H1 (cell line): ENCODE measurements at regions not wholly inside any gene's neighbourhood (a gene's known extent, or its start where the extent isn't known, plus 50 kb on each side); places are given as distances from the start of the nearest gene placed in this dataset.

Experiments used
- CTCF ChIA-PET: fragments of 300-600 bp; sonication (Branson Sonifier 250); formaldehyde crosslinking; loops from one replicate; lab custom pipeline; 2021; ENCODE audit not compliant: partially characterized antibody; lab: Charles Lee
- POLR2A ChIA-PET: fragments of 300-600 bp; sonication (Branson Sonifier 250); formaldehyde crosslinking; loops from one replicate; lab custom pipeline; 2021; ENCODE audit warnings: inconsistent platforms; ENCODE audit not compliant: partially characterized antibody; lab: Charles Lee
- DNase-seq, 2 experiments: peaks; one replicate each; pipeline versions ENCODE4 v3.0.0 to v3.0.0-alpha.2; 2010 to 2022; ENCODE audit warnings: low spot score in 2 of 2, low read depth in 1 of 2, mixed read lengths in 1 of 2
- FAIRE-seq: peaks from 2 replicates; lab custom pipeline; 2011; peaks lifted over from hg19 to GRCh38; lab: Jason Lieb, UNC
- H2AFZ ChIP-seq: 2 replicates; pipeline ENCODE4 v1.8.1; 2012; ENCODE audit warnings: low read length, inconsistent platforms
- H2AK5ac ChIP-seq: 2 replicates; pipeline ENCODE4 v1.6.1; 2013; ENCODE audit warnings: low read depth, low read length
- H2BK120ac ChIP-seq: replicated peaks from 2 replicates; pipeline ENCODE3; 2013; ENCODE audit warnings: low read depth, low read length, inconsistent platforms
- H2BK12ac ChIP-seq: 2 replicates; pipeline ENCODE4 v1.6.1; 2013; ENCODE audit warnings: low read depth, low read length
- H2BK15ac ChIP-seq: 2 replicates; pipeline ENCODE4 v1.6.1; 2013; ENCODE audit warnings: low read length
- H2BK20ac ChIP-seq: 2 replicates; pipeline ENCODE4 v1.6.1; 2013; ENCODE audit warnings: low read length
- H2BK5ac ChIP-seq: 2 replicates; pipeline ENCODE4 v1.6.1; 2013; ENCODE audit warnings: low read depth, low read length
- H3K14ac ChIP-seq: 2 replicates; pipeline ENCODE4 v1.6.1; 2013; ENCODE audit warnings: inconsistent platforms; ENCODE audit not compliant: insufficient read length
- H3K18ac ChIP-seq: 2 replicates; pipeline ENCODE4 v1.6.1; 2013; ENCODE audit warnings: low read length; ENCODE audit errors: extremely low read depth
- H3K23ac ChIP-seq: 2 replicates; pipeline ENCODE4 v1.6.1; 2013; ENCODE audit warnings: inconsistent platforms; ENCODE audit not compliant: insufficient read length
- H3K23me2 ChIP-seq: 2 replicates; pipeline ENCODE4 v1.6.1; 2013; ENCODE audit warnings: low read depth, low read length
- H3K27ac ChIP-seq: 2 replicates; pipeline ENCODE4 v1.6.1; 2011; ENCODE audit warnings: low read depth, low read length, inconsistent platforms
- H3K27me3 ChIP-seq, 4 experiments: replicated peaks in 1 of 4; 1 replicate in 1 of 4; 2 replicates in 3 of 4; pipeline versions ENCODE4 v1.6.1 to v1.8.1; 2011 to 2013; ENCODE audit warnings: low read length in 3 of 4, mild to moderate bottlenecking in 3 of 4, inconsistent platforms in 2 of 4, mixed read lengths in 2 of 4, moderate library complexity in 1 of 4; ENCODE audit not compliant: control insufficient read depth in 3 of 4, insufficient read depth in 3 of 4; ENCODE audit errors: extremely low read depth in 1 of 4
- H3K36me3 ChIP-seq, 4 experiments: 2 replicates each; pipeline versions ENCODE4 v1.6.1 to v1.8.1; 2011 to 2013; ENCODE audit warnings: mild to moderate bottlenecking in 4 of 4, low read length in 3 of 4, moderate library complexity in 2 of 4, control low read depth in 1 of 4, inconsistent platforms in 1 of 4; ENCODE audit not compliant: insufficient read depth in 4 of 4, control insufficient read depth in 2 of 4
- H3K4ac ChIP-seq: replicated peaks from 2 replicates; pipeline ENCODE3; 2013; ENCODE audit warnings: low read length, low read depth, mixed read lengths, inconsistent platforms; ENCODE audit not compliant: insufficient read length
- H3K4me1 ChIP-seq, 4 experiments: replicated peaks in 1 of 4; 1 replicate in 1 of 4; 2 replicates in 3 of 4; pipeline versions ENCODE4 v1.6.1 to v1.8.1; 2011 to 2013; ENCODE audit warnings: low read length in 3 of 4, inconsistent platforms in 2 of 4, mixed read lengths in 1 of 4; ENCODE audit not compliant: insufficient read depth in 4 of 4, control insufficient read depth in 3 of 4
- H3K4me2 ChIP-seq, 2 experiments: 2 replicates each; pipeline versions ENCODE4 v1.6.1 to v1.8.1; 2011 to 2013; ENCODE audit warnings: low read depth in 2 of 2, low read length in 2 of 2, control low read depth in 1 of 2, inconsistent platforms in 1 of 2, mild to moderate bottlenecking in 1 of 2; ENCODE audit not compliant: insufficient read depth in 1 of 2
- H3K4me3 ChIP-seq, 4 experiments: fragments of 200-600, 300-600 bp in 1 of 4; sonication (generic), shearing (Covaris generic), sonication (Bioruptor Twin) in 1 of 4; 2 replicates each; pipeline versions ENCODE4 v1.5.1 to v1.8.1; 2011 to 2016; ENCODE audit warnings: low read length in 4 of 4, low read depth in 3 of 4, control low read depth in 2 of 4, inconsistent platforms in 2 of 4, mild to moderate bottlenecking in 2 of 4, mixed read lengths in 1 of 4, moderate library complexity in 1 of 4; ENCODE audit not compliant: insufficient read depth in 2 of 4; ENCODE audit errors: extremely low read depth in 1 of 4
- H3K56ac ChIP-seq: replicated peaks from 2 replicates; pipeline ENCODE3; 2013; ENCODE audit warnings: low read depth, mild to moderate bottlenecking, mixed read lengths, low read length, inconsistent platforms; ENCODE audit not compliant: insufficient read length
- H3K79me1 ChIP-seq: 2 replicates; pipeline ENCODE4 v1.6.1; 2013; ENCODE audit warnings: low read depth, low read length, control low read depth
- H3K79me2 ChIP-seq, 2 experiments: 2 replicates each; pipeline versions ENCODE4 v1.6.1 to v1.8.1; 2012 to 2013; ENCODE audit warnings: low read length in 2 of 2, mild to moderate bottlenecking in 2 of 2, inconsistent platforms in 1 of 2; ENCODE audit not compliant: insufficient read depth in 2 of 2, control insufficient read depth in 1 of 2
- H3K9ac ChIP-seq, 4 experiments: replicated peaks in 1 of 4; 1 replicate in 1 of 4; 2 replicates in 3 of 4; pipeline versions ENCODE4 v1.6.1 to v1.8.1; 2011 to 2013; ENCODE audit warnings: low read depth in 3 of 4, low read length in 3 of 4, control low read depth in 2 of 4, mild to moderate bottlenecking in 2 of 4, moderate library complexity in 2 of 4, inconsistent platforms in 1 of 4; ENCODE audit errors: extremely low read depth in 1 of 4
- H3K9me3 ChIP-seq, 2 experiments: 2 replicates each; pipeline versions ENCODE4 v1.6.1 to v1.8.1; 2012 to 2013; ENCODE audit warnings: mild to moderate bottlenecking in 2 of 2, moderate library complexity in 2 of 2, control low read depth in 1 of 2, inconsistent platforms in 1 of 2, low read depth in 1 of 2, low read length in 1 of 2, mixed read lengths in 1 of 2; ENCODE audit not compliant: insufficient read depth in 2 of 2
- H4K20me1 ChIP-seq, 2 experiments: replicated peaks in 1 of 2; 2 replicates each; pipeline versions ENCODE3 to v1.8.1; 2011 to 2013; ENCODE audit warnings: inconsistent platforms in 2 of 2, low read length in 2 of 2, mild to moderate bottlenecking in 1 of 2; ENCODE audit not compliant: insufficient read depth in 2 of 2, control insufficient read depth in 1 of 2
- H4K5ac ChIP-seq: 2 replicates; pipeline ENCODE4 v1.6.1; 2013; ENCODE audit warnings: low read length, low read depth, mixed read lengths, inconsistent platforms; ENCODE audit not compliant: insufficient read length
- H4K8ac ChIP-seq: 2 replicates; pipeline ENCODE4 v1.8.0; 2013; ENCODE audit warnings: mild to moderate bottlenecking, moderate library complexity, low read length, inconsistent platforms; ENCODE audit not compliant: insufficient read depth; ENCODE audit errors: extremely low read depth
- H4K91ac ChIP-seq: replicated peaks from 2 replicates; pipeline ENCODE3; 2013; ENCODE audit warnings: low read length, mixed read lengths, inconsistent platforms; ENCODE audit not compliant: insufficient read length
- TAF7 ChIP-seq: optimal IDR thresholded peaks from 2 replicates; pipeline ENCODE3; 2011; ENCODE audit warnings: low read depth, mild to moderate bottlenecking, inconsistent platforms, low read length, moderate library complexity, borderline replicate concordance
- WGBS, 2 experiments: shearing (Covaris generic) in 1 of 2; methylation state at CpG; one replicate each; pipeline versions ENCODE4 v1.1.6 to v1.1.7; 2013 to 2015; ENCODE audit warnings: low lambda C conversion rate in 2 of 2, mixed read lengths in 2 of 2, inconsistent platforms in 1 of 2, low coverage in 1 of 2, missing lambda C conversion rate in 1 of 2; ENCODE audit not compliant: insufficient replicate concordance in 2 of 2, insufficient coverage in 1 of 2, insufficient read length in 1 of 2; ENCODE audit errors: extremely low coverage in 1 of 2, missing lambda C conversion rate in 1 of 2; 5-methylcytosine and 5-hydroxymethylcytosine counted together

- Histone ChIP-seq H3K9ac (no peak overlapping the region), H3K23me2 (no peaks in the 10 kb centered on the region; the same call in 1 of the 2 replicates), H2BK12ac (no peak overlapping the region), H3K9me3 (no peaks in the 10 kb centered on the region), H4K5ac (no peak overlapping the region), H2BK120ac (no peak overlapping the region), H3K4me2 (no peak overlapping the region), H3K4me3 (no peak overlapping the region), H3K4ac (no peak overlapping the region), H2AK5ac (no peak overlapping the region), H3K23ac (no peak overlapping the region), H3K14ac (no peak overlapping the region), H3K56ac (no peak overlapping the region), H3K36me3 (no peaks in the 10 kb centered on the region), H4K20me1 (no peaks in the 10 kb centered on the region), H4K91ac (no peak overlapping the region), H2AFZ (no peak overlapping the region), H3K27ac (no peak overlapping the region), H3K18ac (no peak overlapping the region), H3K79me1 (no peaks in the 10 kb centered on the region), H4K8ac (no peak overlapping the region), H3K27me3 (no peaks in the 10 kb centered on the region), H2BK20ac (no peak overlapping the region), H3K79me2 (no peaks in the 10 kb centered on the region), H2BK5ac (no peak overlapping the region), H3K4me1 (no peaks in the 10 kb centered on the region; a peak in 1 of 7 replicates), H2BK15ac (no peak overlapping the region)
- ChIA-PET POLR2A (no interaction called here), CTCF (interaction anchor here (0.5 kb wide), 1 partner anchor 12 kb away, joined by 4 read pairs; no protein-coding TSS in a partner anchor)
- FAIRE-seq (no peak), DNase-seq (no peak)
- TF ChIP-seq TAF7 = no peak
- 0% methylated on average over 1 of the region's 1 CpG; no CpG with 5 or more reads in 1 of the 2 experiments for WGBS, 2 experiments
Observed at GRCh38 chr6:51028276-51028675, 209.6 kb downstream of the TFAP2B start.
